MM.1S (cell line): ENCODE measurements at regions not wholly inside any gene's neighbourhood (a gene's known extent, or its start where the extent isn't known, plus 50 kb on each side); places are given as distances from the start of the nearest gene placed in this dataset.
"Not testable (repeated sequence)": the region's sequence is repeated elsewhere in the genome, so short reads cannot be mapped to it uniquely, and the experiment has no call there.

Experiments used
- DNase-seq: peaks from one replicate; pipeline ENCODE4 v3.0.0-alpha.2; 2015
- H2AFZ ChIP-seq: fragments of 300-600 bp; sonication (generic); 2 replicates; pipeline ENCODE4 v1.6.0; 2016; ENCODE audit warnings: antibody characterized with exemption, low read length
- H3F3A ChIP-seq: fragments of 300-600 bp; sonication (generic); 2 replicates; pipeline ENCODE4 v1.6.1; 2016; ENCODE audit warnings: mild to moderate bottlenecking, antibody characterized with exemption, low read length, moderate library complexity, mixed read lengths; ENCODE audit not compliant: insufficient read depth
- H3K27ac ChIP-seq: fragments of 300-600 bp; sonication (generic); 2 replicates; pipeline ENCODE4 v1.5.1; 2016; ENCODE audit warnings: mild to moderate bottlenecking, low read length
- H3K27me3 ChIP-seq: fragments of 300-600 bp; sonication (generic); replicated peaks from 2 replicates; pipeline ENCODE4 v1.6.0; 2016; ENCODE audit warnings: low read length; ENCODE audit not compliant: insufficient read depth
- H3K36me3 ChIP-seq: fragments of 300-600 bp; sonication (generic); replicated peaks from 2 replicates; pipeline ENCODE4 v1.6.1; 2016; ENCODE audit warnings: mild to moderate bottlenecking, low read length, mixed read lengths; ENCODE audit not compliant: insufficient read depth
- H3K4me1 ChIP-seq: fragments of 300-600 bp; sonication (generic); 2 replicates; pipeline ENCODE4 v1.6.1; 2016; ENCODE audit warnings: low read length, mixed read lengths
- H3K4me2 ChIP-seq: fragments of 300-600 bp; sonication (generic); 2 replicates; pipeline ENCODE4 v1.6.0; 2016; ENCODE audit warnings: low read depth, low read length
- H3K4me3 ChIP-seq: fragments of 300-600 bp; sonication (generic); 2 replicates; pipeline ENCODE4 v1.5.1; 2016; ENCODE audit warnings: low read length, mixed read lengths
- H3K79me2 ChIP-seq: fragments of 300-600 bp; sonication (generic); 2 replicates; pipeline ENCODE4 v1.6.1; 2016; ENCODE audit warnings: mixed run types, low read length, mixed read lengths
- H3K9ac ChIP-seq: fragments of 300-600 bp; sonication (generic); 2 replicates; pipeline ENCODE4 v1.6.1; 2016; ENCODE audit warnings: low read length, mixed read lengths
- H3K9me2 ChIP-seq: fragments of 300-600 bp; sonication (generic); replicated peaks from 2 replicates; pipeline ENCODE4 v1.6.1; 2016; ENCODE audit warnings: mild to moderate bottlenecking, low read length, mixed read lengths; ENCODE audit not compliant: insufficient read depth
- H3K9me3 ChIP-seq: fragments of 300-600 bp; sonication (generic); replicated peaks from 2 replicates; pipeline ENCODE4 v1.6.1; 2016; ENCODE audit warnings: mild to moderate bottlenecking, low read length, mixed read lengths; ENCODE audit not compliant: insufficient read depth
- H4K20me1 ChIP-seq: fragments of 300-600 bp; sonication (generic); 2 replicates; pipeline ENCODE4 v1.6.1; 2016; ENCODE audit warnings: mild to moderate bottlenecking, low read length, moderate library complexity, mixed read lengths; ENCODE audit not compliant: insufficient read depth
- CTCF ChIP-seq: fragments of 300-600 bp; sonication (generic); IDR thresholded peaks from 2 replicates; pipeline ENCODE4 v1.5.1; 2016; ENCODE audit warnings: antibody characterized with exemption, low read length, mixed read lengths
- EZH2 ChIP-seq: fragments of 300-600 bp; sonication (generic); optimal IDR thresholded peaks from 2 replicates; pipeline ENCODE3; 2017; ENCODE audit warnings: low read depth, mild to moderate bottlenecking, antibody characterized with exemption, low read length, mixed read lengths
- EZH2phosphoT487 ChIP-seq: fragments of 300-600 bp; sonication (generic); IDR thresholded peaks from 2 replicates; pipeline ENCODE4 v1.6.1; 2018; ENCODE audit warnings: antibody characterized with exemption, low read length

GRCh38 chr3:22380253-22380652 is 629.2 kb upstream of the ZNF385D start:
- no peak overlapping the region for H3K9ac ChIP-seq
- no peak overlapping the region for H3K4me3 ChIP-seq
- no peaks in the 10 kb centered on the region for H3K79me2 ChIP-seq
- no peaks in the 10 kb centered on the region for H3K27me3 ChIP-seq
- no peak overlapping the region for H2AFZ ChIP-seq
- no peaks in the 10 kb centered on the region for H3K9me2 ChIP-seq
- H3K36me3 ChIP-seq = no peaks in the 10 kb centered on the region
- TF ChIP-seq CTCF (no peak), EZH2 (no peak), EZH2phosphoT487 (no peak)
- H3K4me2 ChIP-seq = no peak overlapping the region
- no peak for DNase-seq
- H4K20me1 ChIP-seq = no peaks in the 10 kb centered on the region
- H3K27ac ChIP-seq = no peak overlapping the region
- H3K9me3 ChIP-seq = no peaks in the 10 kb centered on the region
- H3F3A ChIP-seq = no peaks in the 10 kb centered on the region
- H3K4me1 ChIP-seq = no peaks in the 10 kb centered on the region

- H3K79me2 ChIP-seq, DNase-seq, H4K20me1 ChIP-seq, H3K4me1 ChIP-seq, H3K27ac ChIP-seq, H3K27me3 ChIP-seq, H3K4me2 ChIP-seq, H3F3A ChIP-seq, H3K4me3 ChIP-seq, H3K9me2 ChIP-seq, H3K9ac ChIP-seq, H3K36me3 ChIP-seq, H2AFZ ChIP-seq, H3K9me3 ChIP-seq: not testable (repeated sequence)
These were observed 630.6 kb upstream of the ZNF385D start for GRCh38 chr3:22381564-22381963.

- no peaks in the 10 kb centered on the region for H4K20me1 ChIP-seq
- H2AFZ ChIP-seq = no peak overlapping the region
- no peaks in the 10 kb centered on the region for H3K4me1 ChIP-seq
- no peaks in the 10 kb centered on the region for H3K9me3 ChIP-seq
- no peak for TF ChIP-seq EZH2phosphoT487
- no peak for TF ChIP-seq EZH2
- no peak for TF ChIP-seq CTCF
- H3K4me3 ChIP-seq = no peak overlapping the region
- no peak overlapping the region for H3K9ac ChIP-seq
- no peaks in the 10 kb centered on the region for H3K27me3 ChIP-seq
- no peaks in the 10 kb centered on the region for H3K79me2 ChIP-seq
- no peak for DNase-seq
- no peaks in the 10 kb centered on the region for H3K9me2 ChIP-seq
- H3K4me2 ChIP-seq = no peak overlapping the region
- no peak overlapping the region for H3K27ac ChIP-seq
- H3K36me3 ChIP-seq = no peaks in the 10 kb centered on the region
- no peaks in the 10 kb centered on the region for H3F3A ChIP-seq
These were observed 632.3 kb upstream of the ZNF385D start for GRCh38 chr3:22383285-22383684.

DNA sequence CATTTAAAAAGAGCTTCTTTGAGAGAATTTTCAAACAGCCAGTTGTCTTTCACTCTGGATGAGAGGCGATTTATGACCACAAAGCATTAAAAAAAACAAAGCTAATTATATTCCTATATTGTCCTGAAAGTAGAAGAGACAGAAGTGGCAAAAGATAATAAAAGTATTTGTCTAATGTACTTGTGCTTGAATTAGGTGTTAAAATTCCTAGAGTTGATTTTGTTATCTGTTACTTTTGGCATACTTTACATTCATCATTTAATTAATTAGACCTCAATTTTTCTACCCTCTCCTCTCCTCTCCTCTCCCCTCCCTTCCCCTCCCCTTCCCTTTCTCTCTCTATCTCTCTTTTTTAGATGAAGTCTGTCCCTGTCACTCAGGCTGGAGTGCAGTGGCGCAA is 635.1 kb upstream of the ZNF385D start:
- Histone ChIP-seq H3K79me2 (no peaks in the 10 kb centered on the region), H3K27ac (no peak overlapping the region), H4K20me1 (no peaks in the 10 kb centered on the region), H3K4me2 (no peak overlapping the region), H3F3A (no peaks in the 10 kb centered on the region), H3K4me3 (no peak overlapping the region), H3K36me3 (no peaks in the 10 kb centered on the region), H2AFZ (no peak overlapping the region), H3K27me3 (no peaks in the 10 kb centered on the region), H3K4me1 (no peaks in the 10 kb centered on the region), H3K9me2 (no peaks in the 10 kb centered on the region), H3K9ac (no peak overlapping the region), H3K9me3 (no peaks in the 10 kb centered on the region)
- TF ChIP-seq CTCF (no peak), EZH2phosphoT487 (no peak), EZH2 (no peak)
- DNase-seq = no peak
